Neuron (in vitro differentiated cells): ENCODE measurements at regions not wholly inside any gene's neighbourhood (a gene's known extent, or its start where the extent isn't known, plus 50 kb on each side); places are given as distances from the start of the nearest gene placed in this dataset.

ENCODE experiments used
- H2AFZ ChIP-seq: one replicate; pipeline ENCODE4 v1.6.1; 2013; ENCODE audit warnings: low read depth, mild to moderate bottlenecking, inconsistent platforms, low read length, moderate library complexity
- H3K27me3 ChIP-seq: one replicate; pipeline ENCODE4 v1.6.1; 2013; ENCODE audit warnings: low read length; ENCODE audit not compliant: insufficient read depth
- H3K36me3 ChIP-seq: one replicate; pipeline ENCODE4 v1.6.1; 2013; ENCODE audit warnings: low read length; ENCODE audit not compliant: insufficient read depth
- H3K4me1 ChIP-seq: one replicate; pipeline ENCODE4 v1.6.1; 2013; ENCODE audit warnings: low read length; ENCODE audit not compliant: insufficient read depth
- H3K4me3 ChIP-seq: 2 replicates; pipeline ENCODE4 v1.5.1; 2013; ENCODE audit warnings: mild to moderate bottlenecking, low read length, moderate library complexity
- H3K9me3 ChIP-seq: one replicate; pipeline ENCODE4 v1.6.1; 2013; ENCODE audit warnings: low read length

- no peaks in the 10 kb centered on the region for H3K9me3 ChIP-seq
- H3K27me3 ChIP-seq = peaks cover 3% of the 10 kb centered on the region
- H3K4me3 ChIP-seq = no peak overlapping the region
- no peaks in the 10 kb centered on the region for H3K4me1 ChIP-seq
- no peaks in the 10 kb centered on the region for H3K36me3 ChIP-seq
- H2AFZ ChIP-seq = no peak overlapping the region
Measured at GRCh38 chr20:56995149-56995548, 271.3 kb downstream of the BMP7 start.

- no peaks in the 10 kb centered on the region for H3K4me1 ChIP-seq
- no peak overlapping the region for H2AFZ ChIP-seq
- peaks cover 3% of the 10 kb centered on the region for H3K27me3 ChIP-seq
- H3K36me3 ChIP-seq = no peaks in the 10 kb centered on the region
- no peak overlapping the region for H3K4me3 ChIP-seq
- H3K9me3 ChIP-seq = peaks cover 3% of the 10 kb centered on the region
Measured at GRCh38 chr20:56995635-56996075, 270.8 kb downstream of the BMP7 start.

GRCh38 chr20:56996533-56996932 lies 269.9 kb downstream of the BMP7 start:
- Histone ChIP-seq H2AFZ (no peak overlapping the region), H3K27me3 (peaks cover 3% of the 10 kb centered on the region), H3K36me3 (no peaks in the 10 kb centered on the region), H3K4me1 (no peaks in the 10 kb centered on the region), H3K9me3 (peaks cover 3% of the 10 kb centered on the region), H3K4me3 (no peak overlapping the region)

GRCh38 chr20:56998438-56998837 lies 268.0 kb downstream of the BMP7 start:
- peaks cover 4% of the 10 kb centered on the region for H3K27me3 ChIP-seq

GRCh38 chr20:57000441-57000968 lies 265.9 kb downstream of the BMP7 start:
- H3K9me3 ChIP-seq = peaks cover 3% of the 10 kb centered on the region
- no peak overlapping the region for H3K4me3 ChIP-seq
- H2AFZ ChIP-seq = no peak overlapping the region
- H3K4me1 ChIP-seq = no peaks in the 10 kb centered on the region
- peaks cover 2% of the 10 kb centered on the region for H3K27me3 ChIP-seq
- no peaks in the 10 kb centered on the region for H3K36me3 ChIP-seq

More at GRCh38 chr20:56998438-56998837, 268.0 kb downstream of the BMP7 start:
- no peaks in the 10 kb centered on the region for H3K36me3 ChIP-seq
- H2AFZ ChIP-seq = no peak overlapping the region
- H3K4me3 ChIP-seq = no peak overlapping the region
- H3K9me3 ChIP-seq = peaks cover 3% of the 10 kb centered on the region
- no peaks in the 10 kb centered on the region for H3K4me1 ChIP-seq

GRCh38 chr20:57001126-57001767 lies 265.2 kb downstream of the BMP7 start:
- H3K9me3 ChIP-seq = peaks cover 3% of the 10 kb centered on the region
- no peaks in the 10 kb centered on the region for H3K36me3 ChIP-seq

GRCh38 chr20:57002066-57002570 lies 264.3 kb downstream of the BMP7 start:
- Histone ChIP-seq H3K36me3 (no peaks in the 10 kb centered on the region), H3K4me3 (no peak overlapping the region), H3K27me3 (peaks cover 9% of the 10 kb centered on the region), H2AFZ (no peak overlapping the region), H3K4me1 (no peaks in the 10 kb centered on the region), H3K9me3 (peaks cover 3% of the 10 kb centered on the region)

More at GRCh38 chr20:57001126-57001767, 265.2 kb downstream of the BMP7 start:
- no peak overlapping the region for H2AFZ ChIP-seq
- no peak overlapping the region for H3K4me3 ChIP-seq
- H3K4me1 ChIP-seq = no peaks in the 10 kb centered on the region
- peaks cover 2% of the 10 kb centered on the region for H3K27me3 ChIP-seq

- H3K27me3 ChIP-seq = peaks cover 13% of the 10 kb centered on the region
- H3K4me3 ChIP-seq = no peak overlapping the region
- H3K9me3 ChIP-seq = peaks cover 3% of the 10 kb centered on the region
- no peak overlapping the region for H2AFZ ChIP-seq
- no peaks in the 10 kb centered on the region for H3K36me3 ChIP-seq
- H3K4me1 ChIP-seq = no peaks in the 10 kb centered on the region
Measured at GRCh38 chr20:57003012-57003411, 263.4 kb downstream of the BMP7 start.

- Histone ChIP-seq H2AFZ (no peak overlapping the region), H3K4me1 (no peaks in the 10 kb centered on the region), H3K4me3 (no peak overlapping the region), H3K9me3 (peaks cover 3% of the 10 kb centered on the region), H3K27me3 (peaks cover 13% of the 10 kb centered on the region), H3K36me3 (no peaks in the 10 kb centered on the region)
Measured at GRCh38 chr20:57004416-57004815, 262.0 kb downstream of the BMP7 start.

GRCh38 chr20:57004951-57005933 lies 261.2 kb downstream of the BMP7 start:
- Histone ChIP-seq H3K4me3 (no peak overlapping the region), H2AFZ (no peak overlapping the region), H3K4me1 (no peaks in the 10 kb centered on the region), H3K9me3 (peaks cover 3% of the 10 kb centered on the region), H3K27me3 (peaks cover 13% of the 10 kb centered on the region), H3K36me3 (no peaks in the 10 kb centered on the region)

GRCh38 chr20:57006411-57007170 lies 259.9 kb downstream of the BMP7 start:
- H3K4me3 ChIP-seq = no peak overlapping the region
- peaks cover 17% of the 10 kb centered on the region for H3K27me3 ChIP-seq
- no peaks in the 10 kb centered on the region for H3K9me3 ChIP-seq
- H2AFZ ChIP-seq = no peak overlapping the region
- H3K4me1 ChIP-seq = no peaks in the 10 kb centered on the region
- H3K36me3 ChIP-seq = no peaks in the 10 kb centered on the region

GRCh38 chr20:57007171-57007540 lies 259.3 kb downstream of the BMP7 start:
- Histone ChIP-seq H3K9me3 (no peaks in the 10 kb centered on the region), H2AFZ (no peak overlapping the region), H3K36me3 (no peaks in the 10 kb centered on the region), H3K4me1 (no peaks in the 10 kb centered on the region), H3K4me3 (no peak overlapping the region), H3K27me3 (peaks cover 18% of the 10 kb centered on the region)
